IMR-90 (cell line): ENCODE measurements at regions not wholly inside any gene's neighbourhood (a gene's known extent, or its start where the extent isn't known, plus 50 kb on each side); places are given as distances from the start of the nearest gene placed in this dataset.

ENCODE experiments used
- ATAC-seq: fragments of 200-7000 bp; cut with Tn5 transposase; 2 replicates; pipeline ENCODE4 v1.9.1; 2020; ENCODE audit warnings: low read depth, mild to moderate bottlenecking, moderate library complexity
- BruUV-seq: library from RNA; stranded (reverse); fragments of 400-500 nt; replicated peaks from 2 replicates; lab custom pipeline; 2021; lab: Mats Ljungman, UMichigan
- CTCF ChIA-PET: fragments of 300-600 bp; formaldehyde crosslinking; extraction: SDS; loops from one replicate; lab custom pipeline; 2021; ENCODE audit warnings: antibody characterized with exemption; lab: Yijun Ruan, JAX
- POLR2A ChIA-PET: fragments of 300-600 bp; sonication (Branson Sonifier 250); formaldehyde crosslinking; loops from one replicate; lab custom pipeline; 2022; ENCODE audit warnings: antibody characterized with exemption; ENCODE audit not compliant: unreplicated experiment; lab: Charles Lee
- DNase-seq: peaks from one replicate; pipeline ENCODE4 v3.0.0; 2013
- H2AFZ ChIP-seq: replicated peaks from 2 replicates; pipeline ENCODE3; 2013; ENCODE audit warnings: low read length, mild to moderate bottlenecking; ENCODE audit not compliant: poor library complexity
- H2AK5ac ChIP-seq: 2 replicates; pipeline ENCODE4 v1.6.1; 2013; ENCODE audit warnings: low read depth, low read length, inconsistent platforms
- H2AK9ac ChIP-seq: replicated peaks from 2 replicates; pipeline ENCODE3; 2013; ENCODE audit warnings: mild to moderate bottlenecking, low read depth, low read length, moderate library complexity; ENCODE audit not compliant: poor library complexity
- H2BK120ac ChIP-seq: 2 replicates; pipeline ENCODE4 v1.6.1; 2013; ENCODE audit warnings: low read depth, low read length, inconsistent platforms
- H2BK15ac ChIP-seq: 3 replicates; pipeline ENCODE4 v1.6.1; 2013; ENCODE audit warnings: low read depth, low read length, inconsistent platforms
- H2BK20ac ChIP-seq: 2 replicates; pipeline ENCODE4 v1.6.1; 2013; ENCODE audit warnings: low read depth, mild to moderate bottlenecking, inconsistent platforms, low read length, moderate library complexity
- H2BK5ac ChIP-seq: 2 replicates; pipeline ENCODE4 v1.6.1; 2013; ENCODE audit warnings: mild to moderate bottlenecking, low read depth, low read length, inconsistent platforms; ENCODE audit not compliant: poor library complexity, severe bottlenecking
- H3K14ac ChIP-seq: replicated peaks from 2 replicates; pipeline ENCODE4 v1.6.1; 2013; ENCODE audit warnings: low read depth, low read length, inconsistent platforms
- H3K18ac ChIP-seq: 2 replicates; pipeline ENCODE4 v1.6.1; 2013; ENCODE audit warnings: low read depth, low read length, control low read depth
- H3K23ac ChIP-seq: 2 replicates; pipeline ENCODE4 v1.6.1; 2013; ENCODE audit warnings: low read depth, low read length, inconsistent platforms
- H3K27ac ChIP-seq: 2 replicates; pipeline ENCODE4 v1.5.1; 2013; ENCODE audit warnings: mild to moderate bottlenecking, control low read depth, low read length; ENCODE audit not compliant: insufficient read depth
- H3K27me3 ChIP-seq: 2 replicates; pipeline ENCODE4 v1.6.1; 2013; ENCODE audit warnings: low read length; ENCODE audit not compliant: control insufficient read depth, insufficient read depth
- H3K36me3 ChIP-seq: 2 replicates; pipeline ENCODE4 v1.6.1; 2013; ENCODE audit warnings: low read length, mixed read lengths; ENCODE audit not compliant: control insufficient read depth, insufficient read depth
- H3K4ac ChIP-seq: 2 replicates; pipeline ENCODE4 v1.6.1; 2013; ENCODE audit warnings: low read depth, low read length, inconsistent platforms
- H3K4me1 ChIP-seq: 2 replicates; pipeline ENCODE4 v1.6.1; 2013; ENCODE audit warnings: low read length, mixed read lengths; ENCODE audit not compliant: control insufficient read depth, insufficient read depth
- H3K4me2 ChIP-seq: 2 replicates; pipeline ENCODE4 v1.6.1; 2013; ENCODE audit warnings: low read depth, mild to moderate bottlenecking, control low read depth, low read length, moderate library complexity
- H3K4me3 ChIP-seq: 2 replicates; pipeline ENCODE4 v1.5.1; 2013; ENCODE audit warnings: low read depth, mild to moderate bottlenecking, control low read depth, low read length, moderate library complexity; ENCODE audit not compliant: insufficient read depth
- H3K56ac ChIP-seq: 2 replicates; pipeline ENCODE4 v1.6.1; 2013; ENCODE audit warnings: low read length, inconsistent platforms; ENCODE audit not compliant: insufficient read depth; ENCODE audit errors: extremely low read depth
- H3K79me1 ChIP-seq, 2 experiments: 2 replicates each; pipeline ENCODE4 v1.6.1; 2013; ENCODE audit warnings: low read length in 2 of 2, inconsistent platforms in 1 of 2, low read depth in 1 of 2
- H3K9ac ChIP-seq: 2 replicates; pipeline ENCODE4 v1.6.1; 2013; ENCODE audit warnings: low read depth, low read length, control low read depth
- H3K9me1 ChIP-seq: 2 replicates; pipeline ENCODE4 v1.6.1; 2013; ENCODE audit warnings: low read length, inconsistent platforms; ENCODE audit not compliant: insufficient read depth
- H3K9me3 ChIP-seq: 2 replicates; pipeline ENCODE4 v1.6.1; 2013; ENCODE audit warnings: low read length; ENCODE audit not compliant: control insufficient read depth, insufficient read depth
- H4K20me1 ChIP-seq: 2 replicates; pipeline ENCODE4 v1.6.1; 2013; ENCODE audit warnings: low read length, inconsistent platforms; ENCODE audit not compliant: insufficient read depth
- H4K5ac ChIP-seq: 2 replicates; pipeline ENCODE4 v1.6.1; 2013; ENCODE audit warnings: mild to moderate bottlenecking, low read depth, low read length, control low read depth
- H4K8ac ChIP-seq, 2 experiments: 2 replicates each; pipeline ENCODE4 v1.6.1; 2013; ENCODE audit warnings: low read depth in 2 of 2, low read length in 2 of 2, control low read depth in 1 of 2, inconsistent platforms in 1 of 2
- H4K91ac ChIP-seq: 2 replicates; pipeline ENCODE4 v1.6.1; 2013; ENCODE audit warnings: low read depth, low read length, inconsistent platforms; ENCODE audit not compliant: insufficient read depth
- BHLHE40 ChIP-seq: fragments of 150-350 bp; IDR thresholded peaks from 2 replicates; pipeline ENCODE4 v1.6.1; 2016; ENCODE audit warnings: mild to moderate bottlenecking, low read depth, low read length
- CEBPB ChIP-seq: IDR thresholded peaks from 2 replicates; pipeline ENCODE4 v1.6.1; 2012; ENCODE audit warnings: low read depth, low read length, improper control_type of control experiment
- CHD1 ChIP-seq: IDR thresholded peaks from 2 replicates; pipeline ENCODE4 v1.6.1; 2012; ENCODE audit warnings: low read depth, low read length, improper control_type of control experiment
- FOS ChIP-seq: fragments of 150-350 bp; IDR thresholded peaks from 2 replicates; pipeline ENCODE4 v1.6.1; 2016; ENCODE audit warnings: low read depth, low read length
- MAFK ChIP-seq: IDR thresholded peaks from 2 replicates; pipeline ENCODE4 v1.6.1; 2012; ENCODE audit warnings: low read depth, low read length, improper control_type of control experiment
- MAZ ChIP-seq: IDR thresholded peaks from 2 replicates; pipeline ENCODE4 v1.6.1; 2012; ENCODE audit warnings: low read depth, mild to moderate bottlenecking, low read length, improper control_type of control experiment, moderate library complexity, borderline replicate concordance
- MXI1 ChIP-seq: IDR thresholded peaks from 2 replicates; pipeline ENCODE4 v1.6.1; 2012; ENCODE audit warnings: low read depth, mild to moderate bottlenecking, low read length, moderate library complexity, borderline replicate concordance
- NFE2L2 ChIP-seq: fragments of 150-350 bp; IDR thresholded peaks from 2 replicates; pipeline ENCODE4 v1.6.1; 2016; ENCODE audit warnings: low read depth, mild to moderate bottlenecking, low read length
- POLR2A ChIP-seq: IDR thresholded peaks from 2 replicates; pipeline ENCODE4 v1.6.1; 2012; ENCODE audit warnings: mild to moderate bottlenecking, low read depth, low read length
- RAD21 ChIP-seq: IDR thresholded peaks from 2 replicates; pipeline ENCODE4 v1.6.1; 2012; ENCODE audit warnings: low read length, improper control_type of control experiment
- RCOR1 ChIP-seq: IDR thresholded peaks from 2 replicates; pipeline ENCODE4 v1.6.1; 2012; ENCODE audit warnings: mild to moderate bottlenecking, low read length, improper control_type of control experiment; ENCODE audit not compliant: insufficient replicate concordance
- RFX5 ChIP-seq: IDR thresholded peaks from 2 replicates; pipeline ENCODE4 v1.8.0; 2012; ENCODE audit warnings: low read depth, mild to moderate bottlenecking, low read length, moderate library complexity
- SMC3 ChIP-seq: fragments of 150-350 bp; IDR thresholded peaks from 2 replicates; pipeline ENCODE4 v1.6.1; 2016; ENCODE audit warnings: low read depth, mild to moderate bottlenecking, antibody characterized with exemption, low read length, moderate library complexity
- dilution Hi-C: fragments of 300-500 bp; cut with HindIII; formaldehyde crosslinking; loops from one replicate; pipeline ENCODE4 v1.14.3; 2018; ENCODE audit warnings: low sequenced_read_pairs; ENCODE audit not compliant: unreplicated experiment
- in situ Hi-C: fragments of 300-500 bp; cut with MboI; formaldehyde crosslinking; loops from 3 replicates; pipeline ENCODE4 v1.14.3; 2019; ENCODE audit warnings: low sequenced_read_pairs, inconsistent platforms, mixed read lengths
- intact Hi-C: fragments of 100-400 bp; cut with micrococcal nuclease; formaldehyde crosslinking; loops from 2 replicates; pipeline ENCODE4 v1.10.0; 2022
- TF ChIP-seq, protein P1 (sequence below): conservative IDR thresholded peaks from 2 replicates; pipeline ENCODE4 v1.5.1; 2012; ENCODE audit warnings: mild to moderate bottlenecking, low read depth, low read length, improper control_type of control experiment
- TF ChIP-seq, protein P2 (sequence below): fragments of 150-350 bp; IDR thresholded peaks from 2 replicates; pipeline ENCODE4 v1.6.1; 2016; ENCODE audit warnings: low read depth, mild to moderate bottlenecking, low read length, moderate library complexity, borderline replicate concordance
- TF ChIP-seq, protein P3 (sequence below): fragments of 150-350 bp; IDR thresholded peaks from 2 replicates; pipeline ENCODE4 v1.6.1; 2017; ENCODE audit warnings: mild to moderate bottlenecking, antibody characterized with exemption, low read length, low read depth

DNA sequence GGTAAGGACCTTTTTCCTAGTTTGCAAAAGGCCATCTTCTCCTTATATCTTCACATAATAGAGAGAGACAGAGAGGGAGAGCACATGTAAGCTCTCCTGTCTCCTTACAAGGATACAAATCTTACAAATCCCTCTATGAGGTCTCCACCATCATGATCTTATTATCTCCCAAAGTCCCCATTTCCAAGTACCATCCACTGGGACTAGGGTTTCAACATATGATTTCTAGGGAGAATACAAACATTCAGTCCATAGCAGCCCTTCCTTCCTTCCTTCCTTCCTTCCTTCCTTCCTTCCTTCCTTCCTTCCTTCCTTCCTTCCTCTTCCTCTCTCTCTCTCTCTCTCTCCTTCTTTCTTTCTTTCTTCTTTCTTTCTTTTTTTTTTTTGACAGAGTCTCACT lies 1132.9 kb upstream of the WWC1 start:
- dilution Hi-C loops: no loop called here
- Histone ChIP-seq H3K9ac (no peak overlapping the region), H4K20me1 (no peaks in the 10 kb centered on the region), H4K8ac (no peak overlapping the region), H4K5ac (no peak overlapping the region), H3K4ac (no peak overlapping the region), H3K4me2 (no peak overlapping the region), H2BK120ac (no peak overlapping the region), H3K56ac (no peak overlapping the region), H3K9me1 (no peaks in the 10 kb centered on the region), H2AFZ (no peak overlapping the region), H2AK5ac (no peak overlapping the region), H3K27me3 (no peaks in the 10 kb centered on the region), H4K91ac (no peak overlapping the region), H2BK15ac (no peak overlapping the region), H3K27ac (no peak overlapping the region), H3K4me1 (no peaks in the 10 kb centered on the region), H2AK9ac (no peak overlapping the region), H2BK20ac (no peak overlapping the region), H3K14ac (no peak overlapping the region), H3K9me3 (peaks cover 5% of the 10 kb centered on the region; the same call in 1 of the 2 replicates), H3K18ac (no peak overlapping the region), H3K36me3 (no peaks in the 10 kb centered on the region), H3K4me3 (no peak overlapping the region), H2BK5ac (no peak overlapping the region), H3K79me1 (no peaks in the 10 kb centered on the region), H3K23ac (no peak overlapping the region)
- CTCF ChIA-PET: no interaction called here
- in situ Hi-C loops: no loop called here
- no peak for TF ChIP-seq RFX5
- TF ChIP-seq, protein P1, sequence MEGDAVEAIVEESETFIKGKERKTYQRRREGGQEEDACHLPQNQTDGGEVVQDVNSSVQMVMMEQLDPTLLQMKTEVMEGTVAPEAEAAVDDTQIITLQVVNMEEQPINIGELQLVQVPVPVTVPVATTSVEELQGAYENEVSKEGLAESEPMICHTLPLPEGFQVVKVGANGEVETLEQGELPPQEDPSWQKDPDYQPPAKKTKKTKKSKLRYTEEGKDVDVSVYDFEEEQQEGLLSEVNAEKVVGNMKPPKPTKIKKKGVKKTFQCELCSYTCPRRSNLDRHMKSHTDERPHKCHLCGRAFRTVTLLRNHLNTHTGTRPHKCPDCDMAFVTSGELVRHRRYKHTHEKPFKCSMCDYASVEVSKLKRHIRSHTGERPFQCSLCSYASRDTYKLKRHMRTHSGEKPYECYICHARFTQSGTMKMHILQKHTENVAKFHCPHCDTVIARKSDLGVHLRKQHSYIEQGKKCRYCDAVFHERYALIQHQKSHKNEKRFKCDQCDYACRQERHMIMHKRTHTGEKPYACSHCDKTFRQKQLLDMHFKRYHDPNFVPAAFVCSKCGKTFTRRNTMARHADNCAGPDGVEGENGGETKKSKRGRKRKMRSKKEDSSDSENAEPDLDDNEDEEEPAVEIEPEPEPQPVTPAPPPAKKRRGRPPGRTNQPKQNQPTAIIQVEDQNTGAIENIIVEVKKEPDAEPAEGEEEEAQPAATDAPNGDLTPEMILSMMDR: no peak
- TF ChIP-seq RCOR1: no peak
- TF ChIP-seq, protein P2, sequence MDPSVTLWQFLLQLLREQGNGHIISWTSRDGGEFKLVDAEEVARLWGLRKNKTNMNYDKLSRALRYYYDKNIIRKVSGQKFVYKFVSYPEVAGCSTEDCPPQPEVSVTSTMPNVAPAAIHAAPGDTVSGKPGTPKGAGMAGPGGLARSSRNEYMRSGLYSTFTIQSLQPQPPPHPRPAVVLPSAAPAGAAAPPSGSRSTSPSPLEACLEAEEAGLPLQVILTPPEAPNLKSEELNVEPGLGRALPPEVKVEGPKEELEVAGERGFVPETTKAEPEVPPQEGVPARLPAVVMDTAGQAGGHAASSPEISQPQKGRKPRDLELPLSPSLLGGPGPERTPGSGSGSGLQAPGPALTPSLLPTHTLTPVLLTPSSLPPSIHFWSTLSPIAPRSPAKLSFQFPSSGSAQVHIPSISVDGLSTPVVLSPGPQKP: no peak
- no peak for TF ChIP-seq BHLHE40
- TF ChIP-seq MAFK: no peak
- no peak for TF ChIP-seq FOS
- no peak for TF ChIP-seq MAZ
- TF ChIP-seq CHD1: no peak
- no peak for TF ChIP-seq RAD21
- TF ChIP-seq CEBPB: no peak
- TF ChIP-seq, protein P3, sequence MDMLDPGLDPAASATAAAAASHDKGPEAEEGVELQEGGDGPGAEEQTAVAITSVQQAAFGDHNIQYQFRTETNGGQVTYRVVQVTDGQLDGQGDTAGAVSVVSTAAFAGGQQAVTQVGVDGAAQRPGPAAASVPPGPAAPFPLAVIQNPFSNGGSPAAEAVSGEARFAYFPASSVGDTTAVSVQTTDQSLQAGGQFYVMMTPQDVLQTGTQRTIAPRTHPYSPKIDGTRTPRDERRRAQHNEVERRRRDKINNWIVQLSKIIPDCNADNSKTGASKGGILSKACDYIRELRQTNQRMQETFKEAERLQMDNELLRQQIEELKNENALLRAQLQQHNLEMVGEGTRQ: no peak
- TF ChIP-seq POLR2A: no peak
- no peak for TF ChIP-seq SMC3
- TF ChIP-seq MXI1: no peak
- no peak for TF ChIP-seq NFE2L2
- ATAC-seq: no peak
- POLR2A ChIA-PET: no interaction called here
- no TSS peak for BruUV-seq
- intact Hi-C loops: no loop called here
- DNase-seq: no peak
